SK-N-MC (cell line): ENCODE measurements at regions not wholly inside any gene's neighbourhood (a gene's known extent, or its start where the extent isn't known, plus 50 kb on each side); places are given as distances from the start of the nearest gene placed in this dataset.

Experiments used
- EZH2 ChIP-seq: fragments of 200-600 bp; sonication (generic); IDR thresholded peaks from one replicate; pipeline ENCODE4 v1.6.1; 2017; ENCODE audit warnings: antibody characterized with exemption
- POLR2AphosphoS5 ChIP-seq: IDR thresholded peaks from 2 replicates; pipeline ENCODE4 v1.6.1; 2012; ENCODE audit warnings: mild to moderate bottlenecking, low read depth, low read length, borderline replicate concordance

DNA sequence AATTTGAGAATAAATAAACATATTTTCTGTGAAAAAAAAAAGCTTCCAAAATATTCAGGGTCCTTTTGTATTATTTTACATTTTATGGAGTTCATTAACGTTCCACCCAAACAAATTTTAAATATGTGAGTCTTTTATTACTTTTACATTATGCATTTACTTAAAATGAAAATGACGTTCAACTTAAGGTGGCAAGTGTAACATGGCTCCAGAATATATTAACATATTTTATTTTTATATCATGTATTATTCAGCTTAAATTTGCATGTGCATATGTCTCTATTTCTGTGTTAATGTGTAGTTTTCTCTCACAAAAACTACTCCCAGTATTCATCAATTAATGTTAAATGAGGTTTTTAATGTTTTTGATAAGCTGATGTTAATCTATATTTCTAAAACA is 243.6 kb upstream of the CNTN3 start:
- TF ChIP-seq EZH2 (no peak), POLR2AphosphoS5 (no peak)
